ENCODE measurements at regions not wholly inside any gene's neighbourhood (a gene's known extent, or its start where the extent isn't known, plus 50 kb on each side); places are given as distances from the start of the nearest gene placed in this dataset.

DNA sequence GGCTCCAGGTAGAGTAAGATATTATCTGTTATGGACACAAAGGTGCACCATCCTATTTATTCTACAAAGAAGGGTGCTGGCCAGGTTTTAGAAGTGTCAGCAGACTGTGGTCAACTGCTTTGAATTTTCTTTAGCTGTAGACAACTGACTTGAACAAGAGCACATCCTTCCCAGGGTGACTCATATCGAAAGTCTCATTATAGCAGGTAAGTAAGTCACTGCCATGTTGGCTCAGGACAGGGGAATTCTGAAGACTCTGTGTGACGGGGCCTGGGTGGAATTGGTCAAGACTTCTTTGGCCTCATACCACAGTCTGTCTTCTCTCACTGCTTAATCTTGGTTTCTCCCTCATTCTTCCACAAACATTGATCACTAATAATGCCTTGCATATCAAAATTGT is 214.5 kb upstream of the CDH9 start:
- H3K4me1 Mint-ChIP-seq, result no peaks in the 10 kb centered on the region
- H3K27ac Mint-ChIP-seq, result no peak overlapping the region

GRCh38 chr5:27242258-27242626 is 203.9 kb upstream of the CDH9 start:
- no peak for ATAC-seq (replicated peaks)
- peaks cover 8% of the 10 kb centered on the region for H3K9me3 Mint-ChIP-seq
- H3K4me1 Mint-ChIP-seq, result no peaks in the 10 kb centered on the region
- H3K27ac Mint-ChIP-seq, result no peak overlapping the region
- no peak overlapping the region for H3K4me3 Mint-ChIP-seq
- H3K36me3 Mint-ChIP-seq (ENCODE audit: low read depth), result no peaks in the 10 kb centered on the region
- H3K27me3 Mint-ChIP-seq, result no peaks in the 10 kb centered on the region

More for the DNA sequence above, 214.5 kb upstream of the CDH9 start:
- no peak for ATAC-seq (replicated peaks)
- Mint-ChIP-seq H3K36me3 (ENCODE audit: low read depth) (no peaks in the 10 kb centered on the region), H3K4me3 (no peak overlapping the region), H3K9me3 (peaks cover 7% of the 10 kb centered on the region), H3K27me3 (no peaks in the 10 kb centered on the region)

GRCh38 chr5:27241564-27242257 is 203.3 kb upstream of the CDH9 start:
- H3K4me1 Mint-ChIP-seq, result no peaks in the 10 kb centered on the region
- H3K27me3 Mint-ChIP-seq, result no peaks in the 10 kb centered on the region
- no peaks in the 10 kb centered on the region for H3K36me3 Mint-ChIP-seq (ENCODE audit: low read depth)
- H3K27ac Mint-ChIP-seq, result no peak overlapping the region
- H3K9me3 Mint-ChIP-seq, result peaks cover 8% of the 10 kb centered on the region
- ATAC-seq (replicated peaks), result no peak
- no peak overlapping the region for H3K4me3 Mint-ChIP-seq

DNA sequence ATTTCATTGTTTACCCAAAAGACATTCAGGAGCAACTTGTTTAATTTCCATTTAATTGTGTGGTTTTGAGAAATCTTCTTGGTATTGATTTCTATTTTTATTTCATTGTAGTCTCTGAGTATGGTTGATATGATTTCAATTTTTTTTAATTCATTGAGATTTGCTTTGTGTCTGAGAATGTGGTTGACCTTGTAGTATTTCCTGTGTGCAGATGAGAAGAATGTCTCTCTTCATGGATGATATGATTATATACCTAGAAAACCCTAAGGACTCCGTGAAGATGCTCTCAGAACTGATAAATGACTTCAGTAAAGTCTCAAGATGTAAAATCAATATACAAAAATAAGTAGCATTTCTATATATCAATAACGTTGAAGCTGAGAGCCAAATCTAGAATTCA is 202.4 kb upstream of the CDH9 start:
- Mint-ChIP-seq H3K9me3 (peaks cover 8% of the 10 kb centered on the region), H3K4me1 (no peaks in the 10 kb centered on the region), H3K4me3 (no peak overlapping the region), H3K36me3 (ENCODE audit: low read depth) (no peaks in the 10 kb centered on the region), H3K27me3 (no peaks in the 10 kb centered on the region), H3K27ac (no peak overlapping the region)
- no peak for ATAC-seq (replicated peaks)

GRCh38 chr5:27234916-27235315 is 196.5 kb upstream of the CDH9 start:
- ATAC-seq (replicated peaks), result no peak
- no peaks in the 10 kb centered on the region for H3K36me3 Mint-ChIP-seq (ENCODE audit: low read depth)
- H3K27me3 Mint-ChIP-seq, result no peaks in the 10 kb centered on the region
- peaks cover under 1% of the 10 kb centered on the region for H3K9me3 Mint-ChIP-seq
- no peak overlapping the region for H3K27ac Mint-ChIP-seq
- no peaks in the 10 kb centered on the region for H3K4me1 Mint-ChIP-seq
- H3K4me3 Mint-ChIP-seq, result no peak overlapping the region

GRCh38 chr5:27221410-27221809 is 183.0 kb upstream of the CDH9 start:
- no peaks in the 10 kb centered on the region for H3K27me3 Mint-ChIP-seq
- no peak for ATAC-seq (replicated peaks)

DNA sequence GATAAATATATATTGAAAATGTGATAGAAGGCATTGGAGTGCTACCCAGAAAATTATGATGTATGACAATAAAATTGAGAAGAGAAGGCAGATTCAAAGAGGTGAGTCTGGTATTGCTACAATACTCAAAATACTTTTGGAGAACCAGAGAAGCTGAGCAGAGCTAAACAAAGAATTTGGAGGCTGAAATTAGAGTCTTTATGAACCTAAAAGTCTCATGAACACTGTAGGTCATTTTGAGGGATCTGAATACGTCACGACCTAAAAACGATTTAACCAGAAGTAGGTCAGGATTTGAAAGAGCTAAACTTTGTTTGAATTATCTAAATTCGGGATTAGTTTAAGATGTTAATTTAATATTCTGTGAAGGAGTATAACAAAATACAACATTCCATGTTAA is 182.4 kb upstream of the CDH9 start:
- H3K27me3 Mint-ChIP-seq, result no peaks in the 10 kb centered on the region
- ATAC-seq (replicated peaks), result no peak
- no peaks in the 10 kb centered on the region for H3K4me1 Mint-ChIP-seq
- no peak overlapping the region for H3K27ac Mint-ChIP-seq
- H3K36me3 Mint-ChIP-seq (ENCODE audit: low read depth), result no peaks in the 10 kb centered on the region
- no peak overlapping the region for H3K4me3 Mint-ChIP-seq
- H3K9me3 Mint-ChIP-seq, result peaks cover 7% of the 10 kb centered on the region

More at GRCh38 chr5:27221410-27221809, 183.0 kb upstream of the CDH9 start:
- Mint-ChIP-seq H3K4me1 (no peaks in the 10 kb centered on the region), H3K27ac (no peak overlapping the region), H3K9me3 (peaks cover 7% of the 10 kb centered on the region), H3K36me3 (ENCODE audit: low read depth) (no peaks in the 10 kb centered on the region), H3K4me3 (no peak overlapping the region)

- Mint-ChIP-seq H3K27me3 (no peaks in the 10 kb centered on the region), H3K4me3 (no peak overlapping the region), H3K27ac (no peak overlapping the region), H3K9me3 (peaks cover 7% of the 10 kb centered on the region), H3K36me3 (ENCODE audit: low read depth) (no peaks in the 10 kb centered on the region), H3K4me1 (no peaks in the 10 kb centered on the region)
- ATAC-seq (replicated peaks), result no peak
These were observed 179.6 kb upstream of the CDH9 start for GRCh38 chr5:27217977-27218376.

GRCh38 chr5:27217155-27217956 is 179.0 kb upstream of the CDH9 start:
- H3K36me3 Mint-ChIP-seq (ENCODE audit: low read depth), result no peaks in the 10 kb centered on the region
- H3K4me1 Mint-ChIP-seq, result no peaks in the 10 kb centered on the region
- H3K9me3 Mint-ChIP-seq, result peaks cover 7% of the 10 kb centered on the region
- no peak overlapping the region for H3K4me3 Mint-ChIP-seq
- no peak overlapping the region for H3K27ac Mint-ChIP-seq
- no peak for ATAC-seq (replicated peaks)
- H3K27me3 Mint-ChIP-seq, result no peaks in the 10 kb centered on the region

DNA sequence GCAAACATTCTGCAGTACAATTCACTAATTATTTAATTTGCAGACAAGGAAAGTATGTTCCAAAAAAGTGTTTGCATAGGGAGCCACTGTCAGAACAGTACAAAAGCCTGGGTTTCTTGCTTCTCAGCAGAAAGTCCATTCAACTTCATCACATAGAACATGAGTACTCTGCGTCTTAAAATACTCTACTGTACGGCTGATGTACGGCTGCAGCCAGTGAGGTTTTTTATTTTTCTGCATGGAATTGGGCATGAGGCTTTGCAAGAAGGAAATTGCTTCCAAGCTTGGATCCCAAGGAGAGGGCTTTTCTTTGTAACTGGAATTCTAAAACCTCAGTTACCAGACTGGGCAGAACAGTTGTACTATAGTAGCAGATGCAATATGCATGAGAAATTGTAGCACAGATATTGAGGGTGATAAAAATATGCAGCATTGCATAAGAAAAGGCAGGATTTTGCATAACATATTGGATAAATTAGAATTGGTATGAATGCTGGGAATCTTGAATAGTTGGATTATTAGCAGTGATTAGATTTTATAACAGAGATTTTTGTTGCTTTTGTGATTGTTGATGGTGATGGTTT is 178.1 kb upstream of the CDH9 start:
- Mint-ChIP-seq H3K27me3 (no peaks in the 10 kb centered on the region), H3K9me3 (peaks cover 7% of the 10 kb centered on the region), H3K4me1 (no peaks in the 10 kb centered on the region), H3K36me3 (ENCODE audit: low read depth) (no peaks in the 10 kb centered on the region), H3K27ac (no peak overlapping the region), H3K4me3 (no peak overlapping the region)
- ATAC-seq (replicated peaks), result no peak

DNA sequence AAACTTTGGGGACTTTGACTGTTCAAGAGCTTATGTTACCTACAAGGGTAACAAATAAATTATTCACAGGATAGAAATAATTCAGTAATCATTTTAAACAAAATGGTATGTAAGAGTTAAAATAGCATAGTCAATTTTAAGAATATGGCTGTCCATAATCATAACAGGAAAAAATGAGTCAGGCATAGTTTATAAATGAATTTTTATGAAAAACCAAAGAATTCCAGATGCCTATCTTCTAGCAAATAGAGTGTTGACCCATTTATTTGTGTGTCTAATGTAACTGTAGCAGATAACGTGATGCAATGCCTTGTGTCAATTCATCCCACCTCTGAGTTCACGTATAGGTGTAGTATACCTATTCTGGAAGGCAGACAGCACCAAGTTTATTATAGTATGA is 169.7 kb upstream of the CDH9 start:
- no peak for ATAC-seq (replicated peaks)
- Mint-ChIP-seq H3K4me1 (no peaks in the 10 kb centered on the region), H3K36me3 (ENCODE audit: low read depth) (no peaks in the 10 kb centered on the region), H3K9me3 (peaks cover 4% of the 10 kb centered on the region), H3K4me3 (no peak overlapping the region), H3K27me3 (no peaks in the 10 kb centered on the region), H3K27ac (no peak overlapping the region)

DNA sequence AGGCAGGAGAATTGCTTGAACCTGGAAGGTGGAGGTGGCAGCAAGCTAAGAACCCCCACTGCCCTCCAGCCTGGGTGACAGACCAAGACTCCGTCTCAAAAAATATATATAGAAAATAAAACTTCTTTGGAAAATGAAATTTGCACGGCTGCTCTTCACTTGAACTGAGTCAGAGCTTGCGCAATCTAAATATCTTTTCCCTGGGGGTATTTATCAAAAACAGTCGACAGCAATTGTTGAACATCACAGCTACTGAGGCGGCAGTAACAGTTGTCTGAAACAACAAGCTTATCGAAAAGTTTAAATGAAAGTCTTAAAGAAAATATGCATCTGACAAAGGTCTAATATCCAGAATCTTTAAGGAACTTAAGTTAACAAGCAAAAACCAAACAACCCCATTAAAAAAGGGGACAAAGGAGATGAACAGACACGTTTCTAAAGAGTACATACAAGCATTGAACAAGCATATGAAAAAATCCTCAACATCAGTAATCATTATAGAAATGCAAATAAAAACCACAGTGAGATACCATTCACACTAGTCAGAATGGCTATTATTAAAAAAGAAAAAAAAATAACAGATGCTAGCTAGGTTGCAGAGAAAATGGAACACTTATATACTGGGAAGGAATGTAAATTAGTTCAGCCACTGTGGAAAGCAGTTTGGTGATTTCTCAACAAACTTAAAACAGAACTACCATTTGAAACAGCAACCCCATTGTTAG is 153.6 kb upstream of the CDH9 start:
- H3K36me3 Mint-ChIP-seq (ENCODE audit: low read depth), result no peaks in the 10 kb centered on the region
- ATAC-seq (replicated peaks), result no peak
- H3K4me3 Mint-ChIP-seq, result no peak overlapping the region
- H3K4me1 Mint-ChIP-seq, result no peaks in the 10 kb centered on the region
- H3K9me3 Mint-ChIP-seq, result peaks cover 8% of the 10 kb centered on the region
- no peaks in the 10 kb centered on the region for H3K27me3 Mint-ChIP-seq
- H3K27ac Mint-ChIP-seq, result no peak overlapping the region

DNA sequence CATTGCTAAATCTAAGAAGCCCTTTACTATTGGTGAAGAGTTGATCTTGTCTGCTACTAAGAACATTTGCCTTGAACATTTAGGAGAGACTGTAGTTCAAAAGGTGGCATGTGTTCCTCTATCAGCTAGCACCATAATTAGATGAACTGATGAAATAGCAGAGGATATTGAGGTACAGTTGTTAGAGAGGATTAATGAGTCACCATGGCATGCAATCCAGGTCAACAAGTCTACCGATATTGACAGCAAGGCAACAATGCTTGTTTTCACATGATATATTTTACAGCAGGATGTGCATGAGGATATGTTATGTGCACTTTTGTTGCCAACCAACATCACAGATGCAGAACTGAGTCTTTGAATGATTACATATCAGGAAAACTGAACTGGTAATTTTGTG is 134.3 kb upstream of the CDH9 start:
- H3K27ac Mint-ChIP-seq, result no peak overlapping the region
- H3K4me3 Mint-ChIP-seq, result no peak overlapping the region
- H3K36me3 Mint-ChIP-seq (ENCODE audit: low read depth), result no peaks in the 10 kb centered on the region
- no peaks in the 10 kb centered on the region for H3K4me1 Mint-ChIP-seq
- H3K27me3 Mint-ChIP-seq, result no peaks in the 10 kb centered on the region
- peaks cover 15% of the 10 kb centered on the region for H3K9me3 Mint-ChIP-seq
- ATAC-seq (replicated peaks), result no peak

- Mint-ChIP-seq H3K27me3 (no peaks in the 10 kb centered on the region), H3K36me3 (ENCODE audit: low read depth) (no peaks in the 10 kb centered on the region), H3K9me3 (peaks cover 15% of the 10 kb centered on the region), H3K4me1 (no peaks in the 10 kb centered on the region), H3K4me3 (no peak overlapping the region), H3K27ac (no peak overlapping the region)
- ATAC-seq (replicated peaks), result no peak
These were observed 133.4 kb upstream of the CDH9 start for GRCh38 chr5:27171761-27172261.
